GM19023 (cell line): ENCODE measurements at regions not wholly inside any gene's neighbourhood (a gene's known extent, or its start where the extent isn't known, plus 50 kb on each side); places are given as distances from the start of the nearest gene placed in this dataset.
"Not testable (repeated sequence)": the region's sequence is repeated elsewhere in the genome, so short reads cannot be mapped to it uniquely, and the experiment has no call there.

ENCODE experiments used
- ATAC-seq: cut with Tn5 transposase; IDR thresholded peaks from one replicate; pipeline ENCODE4 v1.9.1; 2021; ENCODE audit warnings: mild to moderate bottlenecking, moderate library complexity; ENCODE audit not compliant: unreplicated experiment

DNA sequence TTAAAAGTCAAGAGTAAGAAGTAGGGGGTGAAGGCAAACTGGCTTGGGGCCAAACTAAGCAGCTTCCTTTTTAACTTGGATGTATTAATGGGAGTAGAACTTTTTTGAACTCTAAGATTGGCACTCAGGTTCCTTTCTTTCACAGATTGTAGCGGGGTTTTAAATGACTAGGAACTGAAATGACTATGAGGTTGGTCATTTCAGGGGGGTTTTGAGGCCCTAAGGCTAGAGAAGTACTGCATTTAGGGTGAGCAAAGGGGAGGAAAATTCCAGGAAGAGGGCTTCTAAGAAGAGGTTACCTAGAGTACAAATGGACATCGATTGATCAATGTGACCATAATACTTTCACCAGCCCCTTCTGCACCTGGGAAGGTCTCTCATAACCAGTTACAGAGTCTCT lies 381.8 kb downstream of the MLLT3 start:
- no peak for ATAC-seq

DNA sequence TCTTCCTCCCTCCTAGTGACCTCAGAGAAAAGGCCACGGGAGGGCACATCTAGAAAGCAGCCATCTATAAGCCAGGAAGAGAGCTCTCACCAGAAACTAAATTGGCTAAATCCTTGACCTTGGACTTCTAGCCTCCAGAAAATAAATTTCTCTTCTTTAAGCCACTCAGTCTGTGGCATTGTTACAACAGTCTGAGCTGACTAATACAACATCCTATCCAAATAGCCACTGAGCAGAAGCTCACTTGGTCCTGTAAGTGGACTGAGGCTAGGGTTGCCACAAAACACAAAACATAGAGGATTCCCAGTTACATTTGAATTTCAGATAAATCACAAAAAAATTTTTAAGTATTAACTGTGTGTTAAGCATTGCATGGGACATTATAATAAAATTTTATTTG lies 383.4 kb downstream of the MLLT3 start:
- ATAC-seq: no peak

DNA sequence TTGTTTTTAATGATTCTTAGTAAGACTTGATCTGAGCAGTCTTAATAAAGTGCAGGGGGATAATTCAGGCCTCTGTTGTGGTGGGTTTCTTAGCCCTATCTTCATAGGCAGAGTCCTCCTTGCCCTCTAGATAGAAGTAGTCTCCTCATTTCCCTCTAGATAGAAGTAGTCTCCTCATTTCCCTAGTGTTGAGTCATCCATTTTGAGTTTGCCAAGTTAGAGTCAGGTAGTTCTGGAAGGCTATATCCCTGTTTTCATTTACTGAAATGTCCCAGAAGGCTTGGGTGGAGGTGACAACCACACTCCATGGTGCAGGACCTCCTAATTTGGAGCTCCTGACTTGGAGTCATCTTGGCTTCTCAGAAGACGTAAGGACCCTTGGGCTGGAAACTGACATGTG lies 384.6 kb downstream of the MLLT3 start:
- no peak for ATAC-seq

DNA sequence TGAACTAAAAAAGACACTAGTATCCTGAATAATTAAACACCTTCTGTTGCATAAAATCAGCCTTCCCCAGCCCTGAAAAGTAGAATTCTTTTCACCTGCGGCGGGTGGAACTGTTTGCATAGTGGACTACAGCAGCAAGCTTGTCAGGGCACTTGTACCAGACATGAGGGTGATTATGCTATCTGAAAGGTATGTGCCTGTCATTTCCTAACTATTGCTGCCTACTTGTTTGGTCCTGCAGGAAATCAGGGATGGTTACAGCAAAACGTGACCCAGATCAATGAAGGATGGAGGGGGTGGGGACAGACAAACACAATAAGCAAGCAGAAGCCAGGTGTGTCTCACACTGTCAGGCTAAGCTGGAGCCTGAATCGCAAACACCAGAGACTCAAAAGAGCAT lies 385.6 kb downstream of the MLLT3 start:
- no peak for ATAC-seq

DNA sequence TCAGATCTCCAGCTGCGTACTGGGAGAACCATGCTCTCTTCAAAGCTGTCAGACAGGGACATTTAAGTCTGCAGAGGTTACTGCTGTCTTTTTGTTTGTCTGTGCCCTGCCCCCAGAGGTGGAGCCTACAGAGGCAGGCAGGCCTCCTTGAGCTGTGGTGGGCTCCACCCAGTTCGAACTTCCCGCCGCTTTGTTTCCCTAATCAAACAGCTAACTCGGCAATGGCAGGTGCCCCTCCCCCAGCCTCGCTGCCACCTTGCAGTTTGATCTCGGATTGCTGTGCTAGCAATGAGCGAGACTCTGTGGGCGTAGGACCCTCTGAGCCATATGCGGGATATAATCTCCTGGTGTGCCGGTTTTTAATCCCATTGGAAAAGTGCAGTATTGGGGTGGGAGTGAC lies 387.1 kb downstream of the MLLT3 start:
- ATAC-seq: not testable (repeated sequence)

DNA sequence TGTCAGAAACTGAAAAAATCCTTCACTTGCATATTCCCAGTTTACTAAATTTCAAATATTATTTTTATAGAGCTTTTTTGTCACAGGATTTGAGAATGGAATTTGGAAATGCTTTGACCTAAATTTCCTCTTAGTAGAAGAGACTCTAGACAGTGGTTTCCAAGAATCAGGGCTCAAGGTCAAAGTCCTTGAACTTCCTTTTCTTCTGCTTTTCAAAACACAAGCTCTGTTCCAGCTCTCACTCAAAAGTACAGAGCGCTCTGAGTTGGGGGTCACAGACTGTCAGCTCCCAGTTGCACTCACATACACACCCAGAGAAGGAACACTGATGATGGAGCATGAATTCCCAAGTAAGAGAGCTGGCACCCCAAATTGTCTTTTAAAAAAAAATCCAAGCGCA lies 394.2 kb downstream of the MLLT3 start:
- no peak for ATAC-seq

DNA sequence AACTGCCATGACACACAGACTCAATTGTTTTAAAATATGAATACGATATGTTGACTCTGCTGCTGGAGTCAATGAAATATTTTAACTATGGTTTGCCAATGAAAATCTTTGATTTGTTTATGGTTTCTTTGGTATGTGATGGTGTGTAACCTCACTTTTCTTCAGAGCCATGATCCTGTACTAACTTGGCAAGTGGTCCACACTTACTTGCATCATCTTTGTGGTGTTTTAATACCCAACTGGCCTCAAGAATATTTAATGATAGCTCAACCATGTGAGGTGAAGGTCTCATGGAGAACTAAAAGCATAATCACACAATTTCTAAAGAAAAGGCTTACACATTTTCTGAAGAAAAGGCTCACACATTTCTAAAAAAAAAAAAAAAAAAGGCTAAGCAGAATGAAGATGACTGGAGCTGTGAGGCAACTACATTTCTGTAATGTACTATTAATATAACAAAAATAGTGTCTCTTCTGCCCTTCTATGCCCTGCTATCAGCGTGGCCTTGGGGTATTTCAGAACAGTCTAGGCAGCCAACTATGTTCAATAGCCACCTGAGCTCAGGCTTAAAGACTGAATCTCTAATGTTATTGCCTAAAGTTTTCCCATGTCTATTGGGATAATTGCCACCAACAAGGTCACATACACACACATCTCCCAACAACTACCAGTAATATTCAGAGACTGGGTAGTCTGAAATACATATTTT lies 395.0 kb downstream of the MLLT3 start:
- no peak for ATAC-seq

DNA sequence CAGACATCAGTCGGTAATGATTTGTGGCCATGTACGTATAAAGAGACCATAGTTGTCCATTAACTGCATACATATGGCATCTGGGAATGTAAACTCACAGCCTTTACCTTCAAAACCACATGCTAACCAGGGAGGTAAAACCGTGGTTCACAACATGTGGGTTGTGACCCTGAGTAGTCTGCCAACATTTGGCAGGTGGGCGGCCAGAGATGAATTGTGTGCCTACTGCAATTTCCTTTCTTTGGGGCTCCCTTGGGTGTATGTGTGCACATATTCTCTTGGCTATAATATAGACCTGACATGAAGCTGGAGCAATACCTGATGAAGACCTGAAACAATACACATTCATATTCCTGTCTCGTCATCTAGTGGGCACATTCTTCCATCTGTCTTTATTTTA lies 396.0 kb downstream of the MLLT3 start:
- ATAC-seq: no peak

DNA sequence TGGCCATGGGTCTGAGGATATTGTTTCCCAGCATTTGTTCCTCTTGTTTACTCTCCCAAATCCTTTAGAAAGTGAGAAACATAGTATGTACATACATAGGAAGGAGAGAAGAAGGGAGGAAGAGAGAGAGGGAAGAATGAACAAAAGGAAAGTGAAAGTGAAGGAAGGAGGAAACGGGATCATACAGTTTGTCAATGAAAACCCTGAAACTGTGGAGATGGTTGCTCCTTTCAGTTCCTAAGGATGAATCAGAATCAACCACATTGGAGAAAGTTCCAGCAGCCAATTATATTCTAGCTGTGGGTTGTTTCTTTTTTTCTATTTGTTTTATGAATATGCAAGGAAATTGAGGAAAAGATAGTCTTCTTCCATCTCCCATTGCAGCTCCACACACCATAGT lies 396.5 kb downstream of the MLLT3 start:
- ATAC-seq: no peak

DNA sequence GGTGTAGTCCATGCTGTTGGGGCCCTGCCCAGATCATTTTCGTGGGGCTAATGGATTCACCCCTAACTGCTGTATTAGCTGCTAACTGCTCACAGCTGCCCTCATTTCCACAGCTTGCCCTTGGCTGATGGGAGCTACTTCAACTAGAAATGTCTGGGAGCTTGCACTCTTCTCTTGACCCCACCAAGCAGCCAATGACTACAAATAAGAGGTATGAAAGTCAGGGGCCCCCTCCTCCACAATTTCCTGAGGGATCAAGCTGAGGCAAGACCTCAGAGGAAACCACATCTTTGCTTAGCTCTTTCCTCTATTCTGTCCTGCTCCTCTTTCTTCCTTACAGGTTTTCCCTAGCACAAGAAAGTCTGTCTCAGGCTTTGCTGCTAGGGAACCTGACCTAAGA lies 397.5 kb downstream of the MLLT3 start:
- no peak for ATAC-seq

DNA sequence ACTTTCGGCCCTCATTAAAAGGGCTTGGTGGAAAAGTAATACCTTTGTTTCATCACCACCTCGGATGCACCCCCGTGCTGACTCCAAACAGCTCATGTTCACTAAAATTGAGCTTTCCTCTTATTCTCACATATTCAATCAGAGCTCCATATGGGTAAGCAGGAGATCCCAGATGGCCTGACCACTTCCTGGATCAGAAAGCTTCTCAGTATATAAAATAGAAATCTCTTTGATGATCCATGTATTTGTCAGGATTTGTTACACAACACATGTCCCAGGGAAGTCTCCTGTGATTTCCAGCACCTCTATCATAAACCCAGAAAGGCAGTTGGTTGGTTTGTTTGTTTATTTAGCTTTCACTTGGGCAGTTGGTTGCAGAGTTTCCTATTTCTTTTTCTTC lies 402.0 kb downstream of the MLLT3 start:
- no peak for ATAC-seq

DNA sequence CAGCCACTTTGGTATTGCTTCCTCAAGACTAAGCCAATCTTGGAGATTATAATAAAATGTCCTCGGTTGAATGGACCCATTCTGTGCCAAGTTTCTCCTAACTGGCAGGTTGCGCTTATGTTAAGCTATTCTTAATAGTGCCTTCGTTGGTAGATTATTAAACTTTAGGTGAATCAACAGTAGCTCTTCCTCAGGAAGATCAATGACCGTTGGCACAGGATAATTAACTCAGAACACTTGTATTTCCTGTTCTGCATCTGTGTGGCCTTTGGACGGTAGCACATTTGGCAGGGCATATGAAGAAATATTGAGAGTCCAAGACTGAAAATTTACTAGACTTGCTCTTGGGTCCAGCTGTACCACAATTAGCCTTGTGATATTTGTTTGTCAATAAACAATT lies 402.9 kb downstream of the MLLT3 start:
- ATAC-seq: no peak

DNA sequence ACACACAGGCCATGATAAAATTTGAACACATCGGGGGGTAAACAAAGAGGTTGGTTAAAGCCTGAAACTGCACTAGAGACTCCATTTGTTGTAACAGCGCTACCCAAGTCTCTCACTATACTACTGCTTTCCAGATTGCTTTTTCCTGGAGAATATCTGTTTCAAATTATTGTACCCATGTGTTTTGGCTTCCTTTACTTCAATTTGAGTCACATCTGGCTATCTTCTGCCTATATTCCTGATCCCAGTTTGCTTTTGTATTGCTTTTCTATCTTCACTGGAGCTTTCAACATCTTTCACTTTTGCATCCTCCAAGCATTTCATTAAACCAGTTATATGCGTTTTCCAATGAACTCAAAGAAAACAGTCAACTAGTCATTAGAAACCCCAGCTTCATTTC lies 404.7 kb downstream of the MLLT3 start:
- no peak for ATAC-seq

DNA sequence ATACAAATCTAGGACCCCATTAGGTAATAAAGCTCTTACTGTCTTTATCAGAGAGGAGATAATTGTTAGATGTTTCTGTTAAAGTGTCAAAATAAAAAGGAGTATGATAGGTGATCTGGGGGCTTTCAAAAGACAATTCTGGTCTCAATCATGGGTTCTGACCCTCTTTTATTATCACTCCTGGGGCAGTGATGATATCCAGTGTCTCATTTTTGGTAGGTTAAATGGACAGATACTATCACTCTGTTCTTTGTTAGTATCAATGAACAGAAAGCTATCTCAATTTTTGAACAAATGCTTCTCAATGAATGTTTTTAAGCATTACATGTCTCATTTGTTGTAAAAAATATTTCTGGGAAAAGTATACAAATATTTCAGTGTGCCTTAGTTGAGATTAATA lies 405.9 kb downstream of the MLLT3 start:
- ATAC-seq: no peak

DNA sequence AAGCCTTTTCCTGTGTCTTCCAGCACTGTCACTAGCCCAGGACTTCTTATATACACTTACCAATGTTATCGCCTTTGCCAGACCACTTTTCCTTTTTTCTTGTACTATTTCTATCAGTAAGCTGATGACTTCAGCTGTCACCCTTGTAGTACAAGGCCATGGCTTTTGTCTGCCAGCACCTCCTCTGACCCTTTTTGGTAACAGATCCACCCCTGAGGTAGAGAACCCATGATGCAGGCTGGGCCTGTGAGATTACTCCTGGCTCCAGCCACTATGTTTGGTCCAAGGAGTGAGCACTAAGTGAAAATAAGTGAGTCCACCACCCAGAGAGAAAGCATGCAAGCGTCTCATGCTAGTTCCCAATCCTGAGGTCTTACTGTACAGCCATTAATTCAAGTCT lies 406.7 kb downstream of the MLLT3 start:
- ATAC-seq: no peak

DNA sequence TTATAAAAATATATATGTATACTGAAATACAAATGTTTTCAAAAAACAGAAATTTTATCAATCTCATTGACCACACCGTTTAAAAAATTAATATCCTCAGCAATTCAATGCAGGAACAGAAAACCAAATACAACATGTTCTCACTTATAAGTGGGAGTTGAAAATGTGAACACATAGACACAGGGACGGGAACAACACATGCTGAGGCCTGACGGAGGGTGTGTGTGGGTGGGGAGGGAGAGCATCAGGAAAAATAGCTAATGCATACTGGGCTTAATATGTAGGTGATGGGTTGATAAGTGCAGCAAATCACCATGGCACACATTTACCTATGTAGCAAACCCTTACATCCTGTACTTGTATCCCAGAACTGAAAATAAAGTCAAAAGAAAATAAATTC lies 409.5 kb downstream of the MLLT3 start:
- no peak for ATAC-seq

DNA sequence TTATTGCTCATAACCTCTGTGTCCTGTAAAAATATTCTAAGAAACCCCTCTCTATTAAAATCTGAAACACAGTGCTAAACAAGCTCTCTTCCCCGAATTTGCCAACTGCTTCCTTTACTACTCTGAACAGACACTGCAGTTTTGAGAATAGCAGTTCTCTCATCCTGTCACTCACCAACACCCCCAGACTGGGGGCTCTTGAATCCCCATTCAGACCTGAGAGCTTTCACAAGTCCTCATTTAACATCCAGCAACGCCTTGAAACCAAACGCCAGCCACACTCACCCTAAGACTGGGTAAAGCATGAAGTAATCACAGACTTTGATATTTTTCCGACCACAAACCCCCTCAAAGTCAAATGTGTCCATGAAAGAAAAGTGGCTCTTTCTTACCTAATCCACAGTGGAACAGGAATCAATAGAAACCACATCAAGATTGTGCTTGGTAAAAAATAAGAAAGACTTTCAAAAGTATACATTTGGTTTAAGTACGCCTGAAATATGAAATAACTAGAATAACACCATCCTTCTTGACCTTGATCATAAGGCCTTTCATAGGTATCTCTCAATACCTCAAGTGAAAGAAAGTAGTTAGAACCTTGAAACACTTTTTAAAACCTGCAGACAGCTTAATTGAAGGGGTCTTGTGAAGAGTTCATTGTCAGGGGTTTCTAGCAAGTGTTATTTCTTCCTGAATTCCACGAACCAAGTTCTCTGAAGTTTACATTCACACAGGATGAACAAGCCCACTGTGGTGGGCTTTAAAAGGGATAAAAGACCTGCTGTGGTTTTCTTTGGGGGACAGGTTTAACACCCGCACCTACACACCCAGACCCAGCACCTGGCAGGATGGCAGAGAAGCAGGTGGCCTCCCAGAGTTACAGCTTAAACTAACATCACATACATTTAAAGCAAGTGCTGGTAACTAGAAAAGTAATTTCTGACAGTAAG lies 412.6 kb downstream of the MLLT3 start:
- peak; percentile 70 for ATAC-seq

DNA sequence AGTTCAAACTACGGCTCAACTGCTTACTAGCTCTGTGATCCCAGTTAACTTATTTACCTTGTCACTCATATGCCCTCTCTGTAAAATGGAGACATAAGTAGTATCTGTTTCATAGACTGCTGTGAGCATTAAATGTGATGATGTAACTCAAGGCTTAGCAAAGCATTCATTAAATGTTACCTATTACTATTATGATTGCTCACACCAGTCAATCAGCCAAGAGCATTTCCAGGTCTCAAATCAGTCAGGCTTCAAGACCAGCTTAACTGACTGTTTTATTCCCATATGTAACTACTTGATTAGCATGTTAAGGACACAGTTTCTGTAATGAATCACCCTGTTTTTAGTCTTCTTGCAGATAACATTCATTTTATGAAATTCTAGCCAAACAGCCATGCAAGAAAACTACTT lies 413.3 kb downstream of the MLLT3 start:
- ATAC-seq: peak; percentile 39

DNA sequence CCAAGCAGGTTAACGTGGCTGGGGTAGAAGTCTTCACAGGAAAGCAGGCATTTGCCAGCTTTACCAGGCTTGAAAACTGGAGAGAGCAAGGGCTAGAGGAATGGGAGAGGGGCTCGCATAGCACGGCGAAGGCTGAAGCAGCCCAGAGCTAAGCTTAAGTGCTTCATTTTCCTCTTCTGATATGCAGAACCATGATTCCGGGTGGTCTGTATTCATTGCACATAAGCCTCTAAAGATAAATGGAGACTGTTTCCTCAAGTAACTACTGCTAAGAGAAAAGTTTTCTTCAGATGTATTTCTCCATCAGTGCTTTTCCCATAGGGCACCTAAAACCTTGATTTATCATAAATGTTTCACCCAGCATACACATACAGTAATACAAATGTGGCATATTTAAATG lies 414.1 kb downstream of the MLLT3 start:
- no peak for ATAC-seq

DNA sequence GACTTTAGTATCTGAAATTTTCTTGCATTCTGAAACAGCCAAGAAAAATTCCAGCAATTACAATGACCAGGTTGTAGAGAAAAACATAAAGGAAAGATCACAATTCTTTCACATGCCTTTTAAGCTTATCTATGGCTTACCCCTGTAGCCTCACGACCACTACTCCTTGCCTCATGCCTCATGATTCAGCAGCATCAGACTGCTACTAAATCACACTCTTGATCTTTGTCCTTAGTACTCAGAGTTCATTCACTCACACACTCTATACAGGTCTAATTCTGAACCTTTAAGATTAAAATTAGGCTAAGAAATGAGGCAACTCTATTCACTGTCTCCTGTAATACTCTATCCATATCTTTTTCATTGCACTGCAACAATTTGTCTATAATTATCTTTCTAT lies 415.1 kb downstream of the MLLT3 start:
- ATAC-seq: no peak

DNA sequence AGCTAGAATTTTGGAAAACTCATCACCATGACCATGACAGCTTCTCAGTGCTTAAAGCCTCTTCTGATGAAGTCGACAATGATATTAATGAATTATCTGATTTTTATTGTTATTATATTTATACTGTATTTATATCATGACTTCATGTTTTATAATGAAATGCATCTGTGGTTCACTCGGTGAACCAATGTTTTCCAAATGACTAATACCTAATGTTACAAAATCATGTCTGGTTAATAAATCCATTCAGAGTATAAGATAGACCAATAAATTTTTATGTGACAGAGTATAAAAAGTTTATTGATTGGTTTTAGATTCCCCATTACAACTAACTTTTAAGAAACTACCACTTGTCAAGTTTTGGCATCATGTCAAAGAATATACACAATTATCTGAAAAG lies 416.5 kb downstream of the MLLT3 start:
- no peak for ATAC-seq

DNA sequence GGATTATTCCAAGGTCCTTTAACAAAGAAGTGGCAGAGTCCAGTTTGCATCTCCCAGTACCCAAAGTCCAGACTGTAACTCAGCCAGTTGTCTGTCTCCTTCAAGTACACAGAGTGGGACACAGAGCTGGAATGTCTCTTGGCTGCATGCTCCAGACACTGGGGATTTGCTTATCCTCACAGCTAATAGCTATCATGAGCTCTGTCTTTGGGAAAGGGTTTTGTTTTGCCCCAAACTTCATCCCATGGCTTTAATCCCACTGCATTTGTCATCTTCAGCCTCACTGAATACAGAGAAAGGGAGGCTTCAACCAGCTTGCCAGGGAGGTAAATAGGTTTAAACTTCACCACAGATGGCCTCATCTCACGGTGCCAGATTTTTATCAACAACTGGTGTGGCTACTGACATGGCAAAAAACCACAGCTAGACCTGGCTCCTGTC lies 412.2 kb upstream of the SLC24A2 start:
- no peak for ATAC-seq
